ENCODE measurements at regions not wholly inside any gene's neighbourhood (a gene's known extent, or its start where the extent isn't known, plus 50 kb on each side); places are given as distances from the start of the nearest gene placed in this dataset.

- TF ChIP-seq CTCF (IDR thresholded peaks at IDR 0.05; ENCODE audit: control insufficient read depth, insufficient read depth, low read depth, low read length, missing control alignments), result no peak
- H3K4me3 ChIP-seq (ENCODE audit: control insufficient read depth, low read depth, low read length), result no peak overlapping the region
- DNase-seq (ENCODE audit: low read depth), result no peak
These were observed 517.0 kb upstream of the SOX11 start for GRCh38 chr2:5175231-5175630.

- no peak overlapping the region for H3K4me3 ChIP-seq (ENCODE audit: control insufficient read depth, low read depth, low read length)
- no peak for DNase-seq (ENCODE audit: low read depth)
- no peak for TF ChIP-seq CTCF (IDR thresholded peaks at IDR 0.05; ENCODE audit: control insufficient read depth, insufficient read depth, low read depth, low read length, missing control alignments)
These were observed 515.4 kb upstream of the SOX11 start for GRCh38 chr2:5176764-5177163.

DNA sequence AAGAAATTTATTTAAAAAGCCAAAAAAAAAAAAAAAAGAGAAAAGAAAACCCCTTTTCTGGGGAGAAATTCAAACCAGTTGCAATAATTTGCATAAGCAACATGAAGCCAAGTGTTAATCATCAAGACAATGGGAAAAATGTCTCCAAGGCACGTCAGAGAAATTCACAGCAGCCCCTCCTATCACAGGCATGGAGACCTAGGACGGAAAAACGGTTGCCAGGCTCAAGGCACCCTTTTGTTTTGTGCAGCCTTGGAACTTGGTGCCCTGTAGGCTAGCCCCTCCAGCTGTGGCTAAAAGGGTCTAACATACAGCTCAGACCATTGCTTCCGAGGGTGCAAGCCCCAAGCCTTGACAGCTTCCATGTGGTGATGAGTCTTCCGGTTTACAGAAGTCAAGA, 509.2 kb upstream of the SOX11 start:
- H3K4me3 ChIP-seq (ENCODE audit: control insufficient read depth, low read depth, low read length), result no peak overlapping the region
- TF ChIP-seq CTCF (IDR thresholded peaks at IDR 0.05; ENCODE audit: control insufficient read depth, insufficient read depth, low read depth, low read length, missing control alignments), result no peak
- no peak for DNase-seq (ENCODE audit: low read depth)

DNA sequence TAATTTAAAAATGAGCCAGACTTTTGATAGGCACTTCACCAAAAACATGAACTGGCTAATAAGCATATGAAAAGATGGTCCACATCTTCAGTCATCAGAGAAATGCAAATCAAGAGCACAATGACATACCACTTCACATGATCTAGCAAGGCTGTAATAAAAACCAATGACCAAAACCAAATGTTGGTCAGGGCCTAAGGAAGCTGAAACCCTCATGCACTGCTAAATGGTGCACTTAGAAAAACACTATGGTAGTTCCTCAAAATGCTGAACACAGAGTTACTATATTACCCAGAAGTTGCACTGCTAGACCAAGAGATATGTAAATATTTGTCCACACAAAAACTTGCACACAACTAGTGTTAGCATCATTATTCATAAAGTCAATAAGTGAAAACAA, 504.9 kb upstream of the SOX11 start:
- TF ChIP-seq CTCF (IDR thresholded peaks at IDR 0.05; ENCODE audit: control insufficient read depth, insufficient read depth, low read depth, low read length, missing control alignments), result no peak
- no peak overlapping the region for H3K4me3 ChIP-seq (ENCODE audit: control insufficient read depth, low read depth, low read length)
- no peak for DNase-seq (ENCODE audit: low read depth)

- no peak overlapping the region for H3K4me3 ChIP-seq (ENCODE audit: control insufficient read depth, low read depth, low read length)
- no peak for TF ChIP-seq CTCF (IDR thresholded peaks at IDR 0.05; ENCODE audit: control insufficient read depth, insufficient read depth, low read depth, low read length, missing control alignments)
These were observed 503.5 kb upstream of the SOX11 start for GRCh38 chr2:5188636-5189035.

DNA sequence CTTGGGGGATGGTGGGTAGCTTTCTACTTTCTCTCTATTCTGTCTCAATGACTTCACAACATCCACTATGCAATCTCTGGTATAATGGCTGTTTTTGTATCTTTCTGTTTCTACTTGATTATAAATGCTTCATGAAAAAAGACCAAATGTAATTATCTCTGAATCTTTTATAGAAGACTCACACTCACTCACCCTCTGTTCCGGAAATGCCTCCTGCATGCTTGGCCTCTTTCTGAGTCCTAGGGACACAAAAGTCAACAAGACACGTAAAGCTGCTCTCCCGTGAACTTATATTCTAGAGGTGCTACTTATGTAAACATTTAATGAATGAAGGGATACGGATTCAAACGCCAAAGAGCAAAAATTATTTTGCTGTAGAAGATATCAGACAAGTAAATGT, 502.2 kb upstream of the SOX11 start:
- H3K4me3 ChIP-seq (ENCODE audit: control insufficient read depth, low read depth, low read length), result no peak overlapping the region
- no peak for DNase-seq (ENCODE audit: low read depth)
- no peak for TF ChIP-seq CTCF (IDR thresholded peaks at IDR 0.05; ENCODE audit: control insufficient read depth, insufficient read depth, low read depth, low read length, missing control alignments)

More at GRCh38 chr2:5188636-5189035, 503.5 kb upstream of the SOX11 start:
- no peak for DNase-seq (ENCODE audit: low read depth)

- DNase-seq (ENCODE audit: low read depth), result no peak
- TF ChIP-seq CTCF (IDR thresholded peaks at IDR 0.05; ENCODE audit: control insufficient read depth, insufficient read depth, low read depth, low read length, missing control alignments), result no peak
- no peak overlapping the region for H3K4me3 ChIP-seq (ENCODE audit: control insufficient read depth, low read depth, low read length)
These were observed 496.5 kb upstream of the SOX11 start for GRCh38 chr2:5195636-5196035.
